GM18511 (cell line): ENCODE measurements at regions not wholly inside any gene's neighbourhood (a gene's known extent, or its start where the extent isn't known, plus 50 kb on each side); places are given as distances from the start of the nearest gene placed in this dataset.

Source experiments
- ATAC-seq: cut with Tn5 transposase; IDR thresholded peaks from one replicate; pipeline ENCODE4 v1.9.1; 2021; ENCODE audit warnings: mild to moderate bottlenecking, moderate library complexity; ENCODE audit not compliant: unreplicated experiment

GRCh38 chr6:154561750-154562149 is 51.3 kb upstream of the CNKSR3 start:
- ATAC-seq = no peak

GRCh38 chr6:154565331-154565730 is 54.8 kb upstream of the CNKSR3 start:
- ATAC-seq = no peak

- ATAC-seq = no peak
Measured at GRCh38 chr6:154566866-154567265, 56.4 kb upstream of the CNKSR3 start.

GRCh38 chr6:154567695-154568220 is 57.3 kb upstream of the CNKSR3 start:
- no peak for ATAC-seq

GRCh38 chr6:154569156-154569862 is 58.8 kb upstream of the CNKSR3 start:
- ATAC-seq = no peak

- ATAC-seq = no peak
Measured at GRCh38 chr6:154570505-154570904, 60.0 kb upstream of the CNKSR3 start.

- ATAC-seq = no peak
Measured at GRCh38 chr6:154572556-154572955, 62.1 kb upstream of the CNKSR3 start.

- ATAC-seq = no peak
Measured at GRCh38 chr6:154578004-154578559, 67.6 kb upstream of the CNKSR3 start.

- ATAC-seq = no peak
Measured at GRCh38 chr6:154579046-154579445, 68.6 kb upstream of the CNKSR3 start.

GRCh38 chr6:154579485-154579884 is 69.0 kb upstream of the CNKSR3 start:
- no peak for ATAC-seq

- ATAC-seq = no peak
Measured at GRCh38 chr6:154580397-154581135, 70.1 kb upstream of the CNKSR3 start.

- no peak for ATAC-seq
Measured at GRCh38 chr6:154582696-154583095, 72.2 kb upstream of the CNKSR3 start.

- no peak for ATAC-seq
Measured at GRCh38 chr6:154583546-154584188, 73.2 kb upstream of the CNKSR3 start.

GRCh38 chr6:154590756-154591155 is 80.3 kb upstream of the CNKSR3 start:
- no peak for ATAC-seq

GRCh38 chr6:154591234-154591633 is 80.7 kb upstream of the CNKSR3 start:
- no peak for ATAC-seq

- ATAC-seq = no peak
Measured at GRCh38 chr6:154592199-154592860, 81.8 kb upstream of the CNKSR3 start.

- ATAC-seq = no peak
Measured at GRCh38 chr6:154593122-154593521, 82.6 kb upstream of the CNKSR3 start.

- no peak for ATAC-seq
Measured at GRCh38 chr6:154594496-154595198, 84.2 kb upstream of the CNKSR3 start.

GRCh38 chr6:154595538-154595937 is 85.1 kb upstream of the CNKSR3 start:
- no peak for ATAC-seq

- ATAC-seq = no peak
Measured at GRCh38 chr6:154596009-154596408, 85.5 kb upstream of the CNKSR3 start.
